ENCODE measurements at regions not wholly inside any gene's neighbourhood (a gene's known extent, or its start where the extent isn't known, plus 50 kb on each side); places are given as distances from the start of the nearest gene placed in this dataset.

DNA sequence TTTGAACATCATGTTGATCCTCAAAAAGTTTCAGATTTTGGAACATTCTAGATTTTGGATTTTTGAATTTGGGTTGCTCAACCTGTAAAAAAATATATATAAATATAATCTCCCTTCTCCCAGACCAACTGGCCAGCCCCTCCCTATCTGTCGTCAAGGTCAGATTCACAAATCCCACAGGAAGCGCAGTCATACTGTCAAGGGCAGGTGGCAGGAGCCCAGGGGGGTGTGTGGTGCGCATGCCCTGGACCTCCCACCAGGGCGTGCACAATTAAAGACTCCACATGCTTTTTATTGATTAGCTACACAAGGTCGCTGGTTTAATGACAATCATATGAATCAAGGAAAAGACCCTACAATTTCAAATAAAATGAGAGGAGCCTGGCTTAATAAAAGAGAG is 77.0 kb upstream of the EEPD1 start:
- H3K9me3 Mint-ChIP-seq = no peaks in the 10 kb centered on the region
- Histone ChIP-seq H3K79me2 (ENCODE audit: low read depth) (no peaks in the 10 kb centered on the region), H3K4me3 (no peak overlapping the region), H3K4me2 (no peak overlapping the region), H3K4me1 (peaks cover 10% of the 10 kb centered on the region), H3K9ac (no peak overlapping the region), H3K27ac (no peak overlapping the region), H3K9me3 (ENCODE audit: low read depth) (no peaks in the 10 kb centered on the region), H3F3A (ENCODE audit: low read depth) (peaks cover 7% of the 10 kb centered on the region), H3K36me3 (no peaks in the 10 kb centered on the region), H2AFZ (replicated peaks) (no peak overlapping the region), H4K20me1 (ENCODE audit: low read depth) (no peaks in the 10 kb centered on the region), H3K27me3 (no peaks in the 10 kb centered on the region)
- DNase-seq (ENCODE audit: low spot score) = no peak
- H3K27me3 Mint-ChIP-seq (ENCODE audit: insufficient read depth, low read depth) = peaks cover 7% of the 10 kb centered on the region
- peaks cover 8% of the 10 kb centered on the region for H3K4me1 Mint-ChIP-seq
- TF ChIP-seq EZH2 (IDR thresholded peaks at IDR 0.05) (no peak), EZH2phosphoT487 (IDR thresholded peaks at IDR 0.05) (no peak)
- TF ChIP-seq, protein P1, sequence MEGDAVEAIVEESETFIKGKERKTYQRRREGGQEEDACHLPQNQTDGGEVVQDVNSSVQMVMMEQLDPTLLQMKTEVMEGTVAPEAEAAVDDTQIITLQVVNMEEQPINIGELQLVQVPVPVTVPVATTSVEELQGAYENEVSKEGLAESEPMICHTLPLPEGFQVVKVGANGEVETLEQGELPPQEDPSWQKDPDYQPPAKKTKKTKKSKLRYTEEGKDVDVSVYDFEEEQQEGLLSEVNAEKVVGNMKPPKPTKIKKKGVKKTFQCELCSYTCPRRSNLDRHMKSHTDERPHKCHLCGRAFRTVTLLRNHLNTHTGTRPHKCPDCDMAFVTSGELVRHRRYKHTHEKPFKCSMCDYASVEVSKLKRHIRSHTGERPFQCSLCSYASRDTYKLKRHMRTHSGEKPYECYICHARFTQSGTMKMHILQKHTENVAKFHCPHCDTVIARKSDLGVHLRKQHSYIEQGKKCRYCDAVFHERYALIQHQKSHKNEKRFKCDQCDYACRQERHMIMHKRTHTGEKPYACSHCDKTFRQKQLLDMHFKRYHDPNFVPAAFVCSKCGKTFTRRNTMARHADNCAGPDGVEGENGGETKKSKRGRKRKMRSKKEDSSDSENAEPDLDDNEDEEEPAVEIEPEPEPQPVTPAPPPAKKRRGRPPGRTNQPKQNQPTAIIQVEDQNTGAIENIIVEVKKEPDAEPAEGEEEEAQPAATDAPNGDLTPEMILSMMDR (IDR thresholded peaks at IDR 0.05) = no peak
- H3K36me3 Mint-ChIP-seq = no peaks in the 10 kb centered on the region
- H3K27ac Mint-ChIP-seq = no peak overlapping the region
- H3K4me3 Mint-ChIP-seq = no peak overlapping the region

DNA sequence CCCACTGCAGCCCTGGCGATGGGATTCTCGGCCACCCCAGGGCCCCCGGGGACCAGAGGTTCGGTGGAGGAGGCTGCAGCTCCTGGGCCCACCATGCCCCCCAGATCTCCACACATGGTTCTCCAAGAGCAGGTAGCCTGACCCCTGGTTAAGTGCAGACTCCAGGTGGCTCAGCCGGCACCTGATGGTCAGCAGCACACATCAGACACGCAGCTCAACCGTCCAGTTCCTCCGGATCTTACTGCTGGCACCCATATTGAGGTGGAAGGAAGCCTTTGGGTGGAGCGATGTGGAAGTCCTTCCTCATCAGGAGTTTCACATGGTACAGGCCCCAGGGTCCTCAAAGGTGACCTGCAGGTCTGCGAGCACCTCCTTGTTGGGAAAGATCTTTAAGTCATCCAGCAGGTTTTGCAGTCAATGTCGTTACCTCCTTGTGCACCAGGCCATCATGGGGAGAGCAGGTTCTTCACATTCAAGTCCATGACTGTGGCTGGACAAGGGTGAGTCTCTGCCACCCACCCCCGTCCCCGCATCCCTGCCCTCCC is 74.2 kb upstream of the EEPD1 start:
- H3K4me1 Mint-ChIP-seq = peaks cover 15% of the 10 kb centered on the region

DNA sequence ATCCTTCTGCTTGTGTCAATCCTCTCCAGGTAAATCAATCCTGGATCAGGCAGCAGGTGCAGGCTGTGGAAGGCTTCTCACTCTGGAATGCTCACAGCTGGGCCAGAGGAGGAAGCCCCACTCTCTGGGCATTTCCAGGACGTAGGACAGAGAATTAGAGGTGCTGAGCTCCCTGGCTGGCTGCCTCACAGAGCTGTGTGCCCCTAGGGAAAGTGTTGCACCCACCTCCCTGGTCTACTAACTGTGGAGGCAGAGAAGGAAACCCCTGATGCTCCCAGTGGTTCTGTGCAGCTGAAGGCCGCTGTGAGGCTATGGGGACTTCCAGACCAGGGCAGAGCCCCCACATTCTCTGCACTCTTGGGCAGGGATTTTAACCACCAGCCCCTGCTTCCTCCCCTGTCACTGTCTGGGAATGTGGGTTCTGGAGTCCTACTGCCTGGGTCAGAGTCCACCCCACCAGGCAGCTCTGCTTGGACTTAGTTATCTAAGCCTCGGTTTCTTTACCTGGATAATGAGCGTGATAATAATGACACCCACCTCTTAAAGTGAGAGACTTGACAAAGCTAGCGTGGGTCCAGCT is 73.5 kb upstream of the EEPD1 start:
- Histone ChIP-seq H3K36me3 (no peaks in the 10 kb centered on the region), H3K27me3 (no peaks in the 10 kb centered on the region), H3K4me3 (no peak overlapping the region), H2AFZ (replicated peaks) (no peak overlapping the region), H3F3A (ENCODE audit: low read depth) (peaks cover 14% of the 10 kb centered on the region), H3K27ac (no peak overlapping the region), H3K4me1 (peaks cover 16% of the 10 kb centered on the region), H3K4me2 (no peak overlapping the region), H3K9ac (no peak overlapping the region), H3K79me2 (ENCODE audit: low read depth) (no peaks in the 10 kb centered on the region), H4K20me1 (ENCODE audit: low read depth) (no peaks in the 10 kb centered on the region), H3K9me3 (ENCODE audit: low read depth) (no peaks in the 10 kb centered on the region)
- H3K27me3 Mint-ChIP-seq (ENCODE audit: insufficient read depth, low read depth) = peaks cover 7% of the 10 kb centered on the region
- H3K27ac Mint-ChIP-seq = no peak overlapping the region
- H3K4me1 Mint-ChIP-seq = peaks cover 15% of the 10 kb centered on the region
- no peak for DNase-seq (ENCODE audit: low spot score)
- H3K4me3 Mint-ChIP-seq = no peak overlapping the region
- H3K9me3 Mint-ChIP-seq = peaks cover 3% of the 10 kb centered on the region
- H3K36me3 Mint-ChIP-seq = no peaks in the 10 kb centered on the region
- TF ChIP-seq EZH2phosphoT487 (IDR thresholded peaks at IDR 0.05) (no peak), EZH2 (IDR thresholded peaks at IDR 0.05) (no peak)
- TF ChIP-seq, protein P1 (IDR thresholded peaks at IDR 0.05) = no peak

More for the DNA sequence above, 74.2 kb upstream of the EEPD1 start:
- Mint-ChIP-seq H3K4me3 (no peak overlapping the region), H3K36me3 (no peaks in the 10 kb centered on the region), H3K9me3 (peaks cover 3% of the 10 kb centered on the region), H3K27me3 (ENCODE audit: insufficient read depth, low read depth) (peaks cover 7% of the 10 kb centered on the region), H3K27ac (no peak overlapping the region)
- Histone ChIP-seq H4K20me1 (ENCODE audit: low read depth) (no peaks in the 10 kb centered on the region), H3F3A (ENCODE audit: low read depth) (peaks cover 14% of the 10 kb centered on the region), H3K9ac (no peak overlapping the region), H3K36me3 (no peaks in the 10 kb centered on the region), H3K27ac (no peak overlapping the region), H3K4me3 (no peak overlapping the region), H3K4me1 (peaks cover 16% of the 10 kb centered on the region), H3K79me2 (ENCODE audit: low read depth) (no peaks in the 10 kb centered on the region), H3K4me2 (no peak overlapping the region), H3K9me3 (ENCODE audit: low read depth) (no peaks in the 10 kb centered on the region), H3K27me3 (no peaks in the 10 kb centered on the region), H2AFZ (replicated peaks) (no peak overlapping the region)
- DNase-seq (ENCODE audit: low spot score) = no peak
- TF ChIP-seq EZH2phosphoT487 (IDR thresholded peaks at IDR 0.05) (no peak), EZH2 (IDR thresholded peaks at IDR 0.05) (no peak)
- TF ChIP-seq, protein P1 (IDR thresholded peaks at IDR 0.05) = no peak

Data from neural progenitor cell (in vitro differentiated cells).